Brain microvascular endothelial cell (primary cell): ENCODE measurements at regions not wholly inside any gene's neighbourhood (a gene's known extent, or its start where the extent isn't known, plus 50 kb on each side); places are given as distances from the start of the nearest gene placed in this dataset.

ENCODE experiments used
- DNase-seq: peaks from one replicate; pipeline ENCODE4 v3.0.0-alpha.2; 2020
- H3K27ac ChIP-seq: fragments of 250-450 bp; sonication (Bioruptor Pico); 2 replicates; pipeline ENCODE4 v1.5.1; 2020; ENCODE audit warnings: mild to moderate bottlenecking, moderate library complexity
- H3K27me3 ChIP-seq: fragments of 250-450 bp; sonication (Bioruptor Pico); replicated peaks from 2 replicates; pipeline ENCODE4 v1.5.1; 2020; ENCODE audit warnings: mild to moderate bottlenecking
- H3K36me3 ChIP-seq: fragments of 250-450 bp; sonication (Bioruptor Pico); replicated peaks from 2 replicates; pipeline ENCODE4 v1.5.1; 2020; ENCODE audit warnings: mild to moderate bottlenecking
- H3K4me3 ChIP-seq: 2 replicates; pipeline ENCODE4 v1.5.1; 2011; ENCODE audit warnings: low read depth, mild to moderate bottlenecking, control low read depth, low read length, moderate library complexity
- CTCF ChIP-seq: IDR thresholded peaks from 2 replicates; pipeline ENCODE4 v1.5.1; 2011; ENCODE audit warnings: low read depth, mild to moderate bottlenecking, moderate library complexity, low read length, control low read depth, inconsistent platforms; ENCODE audit errors: missing control alignments
- in situ Hi-C: cut with HindIII; loops from 2 replicates; pipeline ENCODE4 v1.10.0; 2017; ENCODE audit warnings: low sequenced_read_pairs, low pct_ligation_motif_present

GRCh38 chr2:172251231-172251630 is 148.5 kb upstream of the DLX2 start:
- Histone ChIP-seq H3K4me3 (no peak overlapping the region), H3K36me3 (no peaks in the 10 kb centered on the region), H3K27me3 (no peaks in the 10 kb centered on the region), H3K27ac (peak overlapping the region; percentile 6)
- in situ Hi-C loops: no loop called here
- TF ChIP-seq CTCF: no peak
- no peak for DNase-seq

GRCh38 chr2:172252154-172252553 is 149.5 kb upstream of the DLX2 start:
- no peak for TF ChIP-seq CTCF

GRCh38 chr2:172253190-172254052 is 150.7 kb upstream of the DLX2 start:
- in situ Hi-C loops: no loop called here
- H3K27ac ChIP-seq: peak overlapping the region; percentile 61

More at GRCh38 chr2:172252154-172252553, 149.5 kb upstream of the DLX2 start:
- in situ Hi-C loops: no loop called here
- H3K27me3 ChIP-seq: no peaks in the 10 kb centered on the region
- H3K4me3 ChIP-seq: no peak overlapping the region
- peak overlapping the region; percentile 61 for H3K27ac ChIP-seq
- no peak for DNase-seq
- H3K36me3 ChIP-seq: no peaks in the 10 kb centered on the region

GRCh38 chr2:172256886-172257285 is 154.2 kb upstream of the DLX2 start:
- in situ Hi-C loops: no loop called here
- no peak overlapping the region for H3K4me3 ChIP-seq
- H3K27ac ChIP-seq: no peak overlapping the region
- no peak for TF ChIP-seq CTCF
- no peak for DNase-seq
- no peaks in the 10 kb centered on the region for H3K36me3 ChIP-seq
- H3K27me3 ChIP-seq: no peaks in the 10 kb centered on the region

More at GRCh38 chr2:172253190-172254052, 150.7 kb upstream of the DLX2 start:
- Histone ChIP-seq H3K27me3 (no peaks in the 10 kb centered on the region), H3K36me3 (no peaks in the 10 kb centered on the region), H3K4me3 (no peak overlapping the region)
- TF ChIP-seq CTCF: no peak
- peak; percentile 99 for DNase-seq

- H3K36me3 ChIP-seq: no peaks in the 10 kb centered on the region
- H3K27me3 ChIP-seq: no peaks in the 10 kb centered on the region
- DNase-seq: no peak
- H3K27ac ChIP-seq: no peak overlapping the region
- H3K4me3 ChIP-seq: no peak overlapping the region
- in situ Hi-C loops: no loop called here
- no peak for TF ChIP-seq CTCF
Observed at GRCh38 chr2:172259827-172260226, 157.1 kb upstream of the DLX2 start.
